ENCODE measurements at regions not wholly inside any gene's neighbourhood (a gene's known extent, or its start where the extent isn't known, plus 50 kb on each side); places are given as distances from the start of the nearest gene placed in this dataset.

- TF ChIP-seq, protein P1, sequence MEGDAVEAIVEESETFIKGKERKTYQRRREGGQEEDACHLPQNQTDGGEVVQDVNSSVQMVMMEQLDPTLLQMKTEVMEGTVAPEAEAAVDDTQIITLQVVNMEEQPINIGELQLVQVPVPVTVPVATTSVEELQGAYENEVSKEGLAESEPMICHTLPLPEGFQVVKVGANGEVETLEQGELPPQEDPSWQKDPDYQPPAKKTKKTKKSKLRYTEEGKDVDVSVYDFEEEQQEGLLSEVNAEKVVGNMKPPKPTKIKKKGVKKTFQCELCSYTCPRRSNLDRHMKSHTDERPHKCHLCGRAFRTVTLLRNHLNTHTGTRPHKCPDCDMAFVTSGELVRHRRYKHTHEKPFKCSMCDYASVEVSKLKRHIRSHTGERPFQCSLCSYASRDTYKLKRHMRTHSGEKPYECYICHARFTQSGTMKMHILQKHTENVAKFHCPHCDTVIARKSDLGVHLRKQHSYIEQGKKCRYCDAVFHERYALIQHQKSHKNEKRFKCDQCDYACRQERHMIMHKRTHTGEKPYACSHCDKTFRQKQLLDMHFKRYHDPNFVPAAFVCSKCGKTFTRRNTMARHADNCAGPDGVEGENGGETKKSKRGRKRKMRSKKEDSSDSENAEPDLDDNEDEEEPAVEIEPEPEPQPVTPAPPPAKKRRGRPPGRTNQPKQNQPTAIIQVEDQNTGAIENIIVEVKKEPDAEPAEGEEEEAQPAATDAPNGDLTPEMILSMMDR (IDR thresholded peaks at IDR 0.05; ENCODE audit: low read depth, low read length) = no peak
- TF ChIP-seq POLR2A (IDR thresholded peaks at IDR 0.05; ENCODE audit: extremely low read depth, insufficient read length) = no peak
Measured at GRCh38 chr7:124655990-124656389, 109.6 kb downstream of the GPR37 start.

Data from NB4 (cell line).